ENCODE measurements at regions not wholly inside any gene's neighbourhood (a gene's known extent, or its start where the extent isn't known, plus 50 kb on each side); places are given as distances from the start of the nearest gene placed in this dataset.
"Not testable (repeated sequence)": the region's sequence is repeated elsewhere in the genome, so short reads cannot be mapped to it uniquely, and the experiment has no call there.

GRCh38 chr6:167661552-167662044 lies 165.1 kb upstream of the AFDN start:
- no peak for DNase-seq (ENCODE audit: extremely low read depth, low read depth)

- DNase-seq (ENCODE audit: extremely low read depth, low read depth), result no peak
These were observed 164.4 kb upstream of the AFDN start for GRCh38 chr6:167662075-167662880.

- no peak for DNase-seq (ENCODE audit: extremely low read depth, low read depth)
These were observed 163.9 kb upstream of the AFDN start for GRCh38 chr6:167662881-167663205.

- DNase-seq (ENCODE audit: extremely low read depth, low read depth), result no peak
These were observed 163.4 kb upstream of the AFDN start for GRCh38 chr6:167663316-167663715.

GRCh38 chr6:167663784-167664443 lies 162.8 kb upstream of the AFDN start:
- no peak for DNase-seq (ENCODE audit: extremely low read depth, low read depth)

GRCh38 chr6:167664678-167665660 lies 161.7 kb upstream of the AFDN start:
- no peak for DNase-seq (ENCODE audit: extremely low read depth, low read depth)

- DNase-seq (ENCODE audit: extremely low read depth, low read depth), result no peak
These were observed 160.9 kb upstream of the AFDN start for GRCh38 chr6:167665698-167666330.

- no peak for DNase-seq (ENCODE audit: extremely low read depth, low read depth)
These were observed 160.0 kb upstream of the AFDN start for GRCh38 chr6:167666571-167667203.

- no peak for DNase-seq (ENCODE audit: extremely low read depth, low read depth)
These were observed 159.3 kb upstream of the AFDN start for GRCh38 chr6:167667204-167668018.

- no peak for DNase-seq (ENCODE audit: extremely low read depth, low read depth)
These were observed 158.5 kb upstream of the AFDN start for GRCh38 chr6:167668019-167668753.

- no peak for DNase-seq (ENCODE audit: extremely low read depth, low read depth)
These were observed 157.8 kb upstream of the AFDN start for GRCh38 chr6:167668754-167669552.

- no peak for DNase-seq (ENCODE audit: extremely low read depth, low read depth)
These were observed 157.2 kb upstream of the AFDN start for GRCh38 chr6:167669553-167669849.

GRCh38 chr6:167669870-167670802 lies 156.6 kb upstream of the AFDN start:
- DNase-seq (ENCODE audit: extremely low read depth, low read depth), result no peak

GRCh38 chr6:167670938-167671338 lies 155.8 kb upstream of the AFDN start:
- DNase-seq (ENCODE audit: extremely low read depth, low read depth), result no peak

GRCh38 chr6:167671379-167671976 lies 155.2 kb upstream of the AFDN start:
- DNase-seq (ENCODE audit: extremely low read depth, low read depth), result not testable (repeated sequence)

GRCh38 chr6:167671977-167672687 lies 154.6 kb upstream of the AFDN start:
- no peak for DNase-seq (ENCODE audit: extremely low read depth, low read depth)

Measured in NCI-H460 (cell line).